ENCODE measurements at regions not wholly inside any gene's neighbourhood (a gene's known extent, or its start where the extent isn't known, plus 50 kb on each side); places are given as distances from the start of the nearest gene placed in this dataset.
"Not testable (repeated sequence)": the region's sequence is repeated elsewhere in the genome, so short reads cannot be mapped to it uniquely, and the experiment has no call there.

- DNase-seq: no peak
These were observed 458.5 kb downstream of the RBFOX1 start for GRCh38 chr16:7791028-7791590.

GRCh38 chr16:7775072-7775488 lies 442.4 kb downstream of the RBFOX1 start:
- DNase-seq: no peak

GRCh38 chr16:7772722-7773121 lies 440.1 kb downstream of the RBFOX1 start:
- peak; percentile 75 for DNase-seq

GRCh38 chr16:7769091-7769490 lies 436.4 kb downstream of the RBFOX1 start:
- not testable (repeated sequence) for DNase-seq

- no peak for DNase-seq
These were observed 432.5 kb downstream of the RBFOX1 start for GRCh38 chr16:7765079-7765550.

GRCh38 chr16:7763111-7763510 lies 430.5 kb downstream of the RBFOX1 start:
- no peak for DNase-seq

Data from NCI-H82 (cell line).